ENCODE measurements at regions not wholly inside any gene's neighbourhood (a gene's known extent, or its start where the extent isn't known, plus 50 kb on each side); places are given as distances from the start of the nearest gene placed in this dataset.
A peak's percentile ranks its signal among the peaks of the same experiment; 100 is the strongest.

- no peaks in the 10 kb centered on the region for H3K4me1 Mint-ChIP-seq (ENCODE audit: low read depth)
- H3K36me3 Mint-ChIP-seq (ENCODE audit: low read depth) = no peaks in the 10 kb centered on the region
- intact Hi-C loops (cut with micrococcal nuclease) = no loop called here
- H3K4me3 Mint-ChIP-seq = no peak overlapping the region
- H3K27ac Mint-ChIP-seq = no peak overlapping the region
- H3K27me3 Mint-ChIP-seq = peaks cover 1% of the 10 kb centered on the region
- H3K9me3 Mint-ChIP-seq = no peaks in the 10 kb centered on the region
Measured at GRCh38 chr1:192914092-192914491, 105.3 kb downstream of the RGS2 start.

- Mint-ChIP-seq H3K9me3 (no peaks in the 10 kb centered on the region), H3K36me3 (ENCODE audit: low read depth) (no peaks in the 10 kb centered on the region)
- intact Hi-C loops (cut with micrococcal nuclease) = no loop called here
Measured at GRCh38 chr1:192914696-192915095, 105.9 kb downstream of the RGS2 start.

GRCh38 chr1:192916021-192916420 is 107.2 kb downstream of the RGS2 start:
- Mint-ChIP-seq H3K4me3 (no peak overlapping the region), H3K27me3 (peaks cover 1% of the 10 kb centered on the region), H3K27ac (no peak overlapping the region), H3K9me3 (no peaks in the 10 kb centered on the region), H3K36me3 (ENCODE audit: low read depth) (no peaks in the 10 kb centered on the region), H3K4me1 (ENCODE audit: low read depth) (no peaks in the 10 kb centered on the region)
- intact Hi-C loops (cut with micrococcal nuclease) = no loop called here

More at GRCh38 chr1:192914696-192915095, 105.9 kb downstream of the RGS2 start:
- peaks cover 1% of the 10 kb centered on the region for H3K27me3 Mint-ChIP-seq
- no peak overlapping the region for H3K4me3 Mint-ChIP-seq
- no peaks in the 10 kb centered on the region for H3K4me1 Mint-ChIP-seq (ENCODE audit: low read depth)
- no peak overlapping the region for H3K27ac Mint-ChIP-seq

GRCh38 chr1:192918259-192918658 is 109.4 kb downstream of the RGS2 start:
- no peak overlapping the region for H3K4me3 Mint-ChIP-seq
- no peaks in the 10 kb centered on the region for H3K4me1 Mint-ChIP-seq (ENCODE audit: low read depth)
- H3K36me3 Mint-ChIP-seq (ENCODE audit: low read depth) = no peaks in the 10 kb centered on the region
- intact Hi-C loops (cut with micrococcal nuclease) = no loop called here
- H3K27me3 Mint-ChIP-seq = no peaks in the 10 kb centered on the region
- H3K9me3 Mint-ChIP-seq = no peaks in the 10 kb centered on the region
- no peak overlapping the region for H3K27ac Mint-ChIP-seq

- Mint-ChIP-seq H3K27me3 (no peaks in the 10 kb centered on the region), H3K9me3 (no peaks in the 10 kb centered on the region), H3K36me3 (ENCODE audit: low read depth) (no peaks in the 10 kb centered on the region), H3K4me3 (no peak overlapping the region), H3K4me1 (ENCODE audit: low read depth) (no peaks in the 10 kb centered on the region), H3K27ac (no peak overlapping the region)
- intact Hi-C loops (cut with micrococcal nuclease) = no loop called here
Measured at GRCh38 chr1:192920412-192920811, 111.6 kb downstream of the RGS2 start.

- H3K4me3 Mint-ChIP-seq = no peak overlapping the region
- H3K27ac Mint-ChIP-seq = no peak overlapping the region
- H3K4me1 Mint-ChIP-seq (ENCODE audit: low read depth) = peaks cover 31% of the 10 kb centered on the region
- peaks cover 8% of the 10 kb centered on the region for H3K9me3 Mint-ChIP-seq
- no peaks in the 10 kb centered on the region for H3K36me3 Mint-ChIP-seq (ENCODE audit: low read depth)
- H3K27me3 Mint-ChIP-seq = no peaks in the 10 kb centered on the region
- intact Hi-C loops (cut with micrococcal nuclease) = no loop called here
Measured at GRCh38 chr1:192925609-192926008, 116.8 kb downstream of the RGS2 start.

GRCh38 chr1:192926736-192927135 is 117.9 kb downstream of the RGS2 start:
- Mint-ChIP-seq H3K27me3 (no peaks in the 10 kb centered on the region), H3K36me3 (ENCODE audit: low read depth) (no peaks in the 10 kb centered on the region), H3K9me3 (peaks cover 8% of the 10 kb centered on the region), H3K4me1 (ENCODE audit: low read depth) (peaks cover 31% of the 10 kb centered on the region), H3K4me3 (no peak overlapping the region), H3K27ac (peak overlapping the region; percentile 5)
- intact Hi-C loops (cut with micrococcal nuclease) = no loop called here

DNA sequence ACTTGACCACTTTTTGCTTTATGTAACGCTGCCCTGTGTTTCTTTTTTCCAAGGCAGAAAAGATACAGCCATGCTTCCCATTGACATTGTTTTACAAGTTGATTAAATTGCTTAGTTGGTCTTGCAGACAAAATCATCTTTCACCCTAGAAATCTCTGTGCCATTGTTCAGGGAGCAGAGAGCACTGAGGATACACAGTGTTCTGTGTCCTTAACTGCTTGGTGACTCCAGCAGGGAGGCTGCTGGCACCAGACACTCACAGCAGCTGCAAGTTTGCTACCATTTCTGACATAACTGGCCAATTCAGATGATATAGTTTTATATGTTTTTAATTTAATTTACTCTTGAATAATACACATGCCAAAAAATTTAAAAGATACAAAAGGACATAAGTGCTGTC is 118.7 kb downstream of the RGS2 start:
- intact Hi-C loops (cut with micrococcal nuclease) = no loop called here
- no peaks in the 10 kb centered on the region for H3K27me3 Mint-ChIP-seq
- H3K4me1 Mint-ChIP-seq (ENCODE audit: low read depth) = peaks cover 31% of the 10 kb centered on the region
- H3K36me3 Mint-ChIP-seq (ENCODE audit: low read depth) = no peaks in the 10 kb centered on the region
- H3K4me3 Mint-ChIP-seq = no peak overlapping the region
- H3K9me3 Mint-ChIP-seq = peaks cover 8% of the 10 kb centered on the region
- no peak overlapping the region for H3K27ac Mint-ChIP-seq

- intact Hi-C loops (cut with micrococcal nuclease) = no loop called here
- no peaks in the 10 kb centered on the region for H3K27me3 Mint-ChIP-seq
- H3K27ac Mint-ChIP-seq = peak overlapping the region; percentile 21
- H3K36me3 Mint-ChIP-seq (ENCODE audit: low read depth) = no peaks in the 10 kb centered on the region
- H3K4me3 Mint-ChIP-seq = no peak overlapping the region
- H3K9me3 Mint-ChIP-seq = peaks cover 8% of the 10 kb centered on the region
- peaks cover 31% of the 10 kb centered on the region for H3K4me1 Mint-ChIP-seq (ENCODE audit: low read depth)
Measured at GRCh38 chr1:192929597-192929996, 120.8 kb downstream of the RGS2 start.

DNA sequence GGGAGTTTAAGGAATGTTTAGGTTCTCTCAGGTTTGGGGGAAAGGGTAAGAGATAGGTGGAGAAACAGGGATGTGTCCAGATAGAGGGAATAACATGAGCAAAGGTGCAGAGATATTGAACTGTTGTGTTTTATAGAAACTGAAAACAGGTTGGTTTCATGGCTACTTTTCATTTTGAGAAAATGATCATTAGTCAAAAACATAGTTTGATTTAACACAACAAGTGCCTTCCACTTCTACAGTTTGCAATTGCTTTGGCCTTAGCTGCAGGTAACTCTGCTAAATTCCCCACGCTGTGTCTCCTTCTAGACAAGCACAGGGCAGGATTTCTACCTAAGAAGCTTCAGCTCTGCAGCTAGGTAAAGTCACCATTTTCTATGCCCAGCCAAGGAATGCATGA is 124.9 kb downstream of the RGS2 start:
- Mint-ChIP-seq H3K36me3 (ENCODE audit: low read depth) (no peaks in the 10 kb centered on the region), H3K9me3 (peaks cover under 1% of the 10 kb centered on the region), H3K4me3 (no peak overlapping the region), H3K4me1 (ENCODE audit: low read depth) (peaks cover 29% of the 10 kb centered on the region), H3K27me3 (no peaks in the 10 kb centered on the region), H3K27ac (peak overlapping the region; percentile 53)
- intact Hi-C loops (cut with micrococcal nuclease) = no loop called here

- no peaks in the 10 kb centered on the region for H3K9me3 Mint-ChIP-seq
- H3K36me3 Mint-ChIP-seq (ENCODE audit: low read depth) = no peaks in the 10 kb centered on the region
- H3K4me3 Mint-ChIP-seq = no peak overlapping the region
- peaks cover 34% of the 10 kb centered on the region for H3K4me1 Mint-ChIP-seq (ENCODE audit: low read depth)
- intact Hi-C loops (cut with micrococcal nuclease) = loop anchor here (5.0 kb wide), 2 partner anchors 129 to 186 kb away; partner anchors contain the start of genes CDC73 and RGS2
- no peaks in the 10 kb centered on the region for H3K27me3 Mint-ChIP-seq
- H3K27ac Mint-ChIP-seq = peak overlapping the region; percentile 66
Measured at GRCh38 chr1:192936313-192937018, 122.7 kb downstream of the UCHL5 start.

GRCh38 chr1:192937128-192937527 is 122.0 kb downstream of the UCHL5 start:
- Mint-ChIP-seq H3K4me1 (ENCODE audit: low read depth) (peaks cover 40% of the 10 kb centered on the region), H3K27me3 (no peaks in the 10 kb centered on the region), H3K9me3 (no peaks in the 10 kb centered on the region), H3K4me3 (no peak overlapping the region), H3K27ac (peak overlapping the region; percentile 30), H3K36me3 (ENCODE audit: low read depth) (no peaks in the 10 kb centered on the region)
- intact Hi-C loops (cut with micrococcal nuclease) = loop anchor here (5.0 kb wide), 2 partner anchors 130 to 185 kb away; partner anchors contain the start of genes CDC73 and RGS2

DNA sequence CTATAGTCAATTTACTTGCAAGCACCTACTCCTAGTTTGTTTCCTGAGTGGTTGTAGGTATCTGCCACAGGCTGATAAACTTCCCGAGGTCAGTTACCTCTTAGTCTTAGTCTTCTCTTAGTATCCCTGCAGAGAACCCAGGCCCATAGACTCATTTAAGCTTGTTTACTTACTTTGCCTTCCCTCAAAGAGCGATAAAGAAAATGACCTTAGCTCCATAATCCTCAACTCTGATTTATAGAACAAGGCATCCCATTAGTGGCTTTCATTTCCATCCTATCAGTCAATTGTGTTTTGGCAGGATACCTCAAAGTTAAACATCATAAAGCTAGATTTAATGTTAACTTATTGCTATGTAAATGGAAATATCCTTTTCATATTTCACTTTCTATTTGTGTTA is 119.7 kb downstream of the UCHL5 start:
- peaks cover 46% of the 10 kb centered on the region for H3K4me1 Mint-ChIP-seq (ENCODE audit: low read depth)
- H3K27ac Mint-ChIP-seq = no peak overlapping the region
- H3K4me3 Mint-ChIP-seq = no peak overlapping the region
- no peaks in the 10 kb centered on the region for H3K27me3 Mint-ChIP-seq
- H3K9me3 Mint-ChIP-seq = no peaks in the 10 kb centered on the region
- intact Hi-C loops (cut with micrococcal nuclease) = loop anchor here (5.0 kb wide), 2 partner anchors 132 to 183 kb away; partner anchors contain the start of genes CDC73 and RGS2
- no peaks in the 10 kb centered on the region for H3K36me3 Mint-ChIP-seq (ENCODE audit: low read depth)

- Mint-ChIP-seq H3K9me3 (no peaks in the 10 kb centered on the region), H3K4me3 (no peak overlapping the region), H3K4me1 (ENCODE audit: low read depth) (peaks cover 55% of the 10 kb centered on the region), H3K36me3 (ENCODE audit: low read depth) (no peaks in the 10 kb centered on the region), H3K27me3 (no peaks in the 10 kb centered on the region), H3K27ac (peak overlapping the region; percentile 75)
- intact Hi-C loops (cut with micrococcal nuclease) = loop anchor here (10.0 kb wide), 1 partner anchor 786 kb away; the partner anchor contains the start of gene RGS18
Measured at GRCh38 chr1:192940658-192941057, 118.5 kb downstream of the UCHL5 start.

Measured in dendritic cell treated with granulocyte-macrophage colony-stimulating factor and Interleukin-4, amounts not matched to agents 40 ng/mL and 50 ng/mL, for 4 days (primary cell).